H1 (cell line): ENCODE measurements at regions not wholly inside any gene's neighbourhood (a gene's known extent, or its start where the extent isn't known, plus 50 kb on each side); places are given as distances from the start of the nearest gene placed in this dataset.

ENCODE experiments used
- CTCF ChIA-PET: fragments of 300-600 bp; sonication (Branson Sonifier 250); formaldehyde crosslinking; loops from one replicate; lab custom pipeline; 2021; ENCODE audit not compliant: partially characterized antibody; lab: Charles Lee
- POLR2A ChIA-PET: fragments of 300-600 bp; sonication (Branson Sonifier 250); formaldehyde crosslinking; loops from one replicate; lab custom pipeline; 2021; ENCODE audit warnings: inconsistent platforms; ENCODE audit not compliant: partially characterized antibody; lab: Charles Lee
- DNase-seq, 2 experiments: peaks; one replicate each; pipeline versions ENCODE4 v3.0.0 to v3.0.0-alpha.2; 2010 to 2022; ENCODE audit warnings: low spot score in 2 of 2, low read depth in 1 of 2, mixed read lengths in 1 of 2
- FAIRE-seq: peaks from 2 replicates; lab custom pipeline; 2011; peaks lifted over from hg19 to GRCh38; lab: Jason Lieb, UNC
- H2AFZ ChIP-seq: 2 replicates; pipeline ENCODE4 v1.8.1; 2012; ENCODE audit warnings: low read length, inconsistent platforms
- H2AK5ac ChIP-seq: 2 replicates; pipeline ENCODE4 v1.6.1; 2013; ENCODE audit warnings: low read depth, low read length
- H2BK120ac ChIP-seq: replicated peaks from 2 replicates; pipeline ENCODE3; 2013; ENCODE audit warnings: low read depth, low read length, inconsistent platforms
- H2BK12ac ChIP-seq: 2 replicates; pipeline ENCODE4 v1.6.1; 2013; ENCODE audit warnings: low read depth, low read length
- H2BK15ac ChIP-seq: 2 replicates; pipeline ENCODE4 v1.6.1; 2013; ENCODE audit warnings: low read length
- H2BK20ac ChIP-seq: 2 replicates; pipeline ENCODE4 v1.6.1; 2013; ENCODE audit warnings: low read length
- H2BK5ac ChIP-seq: 2 replicates; pipeline ENCODE4 v1.6.1; 2013; ENCODE audit warnings: low read depth, low read length
- H3K14ac ChIP-seq: 2 replicates; pipeline ENCODE4 v1.6.1; 2013; ENCODE audit warnings: inconsistent platforms; ENCODE audit not compliant: insufficient read length
- H3K18ac ChIP-seq: 2 replicates; pipeline ENCODE4 v1.6.1; 2013; ENCODE audit warnings: low read length; ENCODE audit errors: extremely low read depth
- H3K23ac ChIP-seq: 2 replicates; pipeline ENCODE4 v1.6.1; 2013; ENCODE audit warnings: inconsistent platforms; ENCODE audit not compliant: insufficient read length
- H3K23me2 ChIP-seq: 2 replicates; pipeline ENCODE4 v1.6.1; 2013; ENCODE audit warnings: low read depth, low read length
- H3K27ac ChIP-seq: 2 replicates; pipeline ENCODE4 v1.6.1; 2011; ENCODE audit warnings: low read depth, low read length, inconsistent platforms
- H3K27me3 ChIP-seq, 4 experiments: replicated peaks in 1 of 4; 1 replicate in 1 of 4; 2 replicates in 3 of 4; pipeline versions ENCODE4 v1.6.1 to v1.8.1; 2011 to 2013; ENCODE audit warnings: low read length in 3 of 4, mild to moderate bottlenecking in 3 of 4, inconsistent platforms in 2 of 4, mixed read lengths in 2 of 4, moderate library complexity in 1 of 4; ENCODE audit not compliant: control insufficient read depth in 3 of 4, insufficient read depth in 3 of 4; ENCODE audit errors: extremely low read depth in 1 of 4
- H3K36me3 ChIP-seq, 4 experiments: 2 replicates each; pipeline versions ENCODE4 v1.6.1 to v1.8.1; 2011 to 2013; ENCODE audit warnings: mild to moderate bottlenecking in 4 of 4, low read length in 3 of 4, moderate library complexity in 2 of 4, control low read depth in 1 of 4, inconsistent platforms in 1 of 4; ENCODE audit not compliant: insufficient read depth in 4 of 4, control insufficient read depth in 2 of 4
- H3K4ac ChIP-seq: replicated peaks from 2 replicates; pipeline ENCODE3; 2013; ENCODE audit warnings: low read length, low read depth, mixed read lengths, inconsistent platforms; ENCODE audit not compliant: insufficient read length
- H3K4me1 ChIP-seq, 4 experiments: replicated peaks in 1 of 4; 1 replicate in 1 of 4; 2 replicates in 3 of 4; pipeline versions ENCODE4 v1.6.1 to v1.8.1; 2011 to 2013; ENCODE audit warnings: low read length in 3 of 4, inconsistent platforms in 2 of 4, mixed read lengths in 1 of 4; ENCODE audit not compliant: insufficient read depth in 4 of 4, control insufficient read depth in 3 of 4
- H3K4me2 ChIP-seq, 2 experiments: 2 replicates each; pipeline versions ENCODE4 v1.6.1 to v1.8.1; 2011 to 2013; ENCODE audit warnings: low read depth in 2 of 2, low read length in 2 of 2, control low read depth in 1 of 2, inconsistent platforms in 1 of 2, mild to moderate bottlenecking in 1 of 2; ENCODE audit not compliant: insufficient read depth in 1 of 2
- H3K4me3 ChIP-seq, 4 experiments: fragments of 200-600, 300-600 bp in 1 of 4; sonication (generic), shearing (Covaris generic), sonication (Bioruptor Twin) in 1 of 4; 2 replicates each; pipeline versions ENCODE4 v1.5.1 to v1.8.1; 2011 to 2016; ENCODE audit warnings: low read length in 4 of 4, low read depth in 3 of 4, control low read depth in 2 of 4, inconsistent platforms in 2 of 4, mild to moderate bottlenecking in 2 of 4, mixed read lengths in 1 of 4, moderate library complexity in 1 of 4; ENCODE audit not compliant: insufficient read depth in 2 of 4; ENCODE audit errors: extremely low read depth in 1 of 4
- H3K56ac ChIP-seq: replicated peaks from 2 replicates; pipeline ENCODE3; 2013; ENCODE audit warnings: low read depth, mild to moderate bottlenecking, mixed read lengths, low read length, inconsistent platforms; ENCODE audit not compliant: insufficient read length
- H3K79me1 ChIP-seq: 2 replicates; pipeline ENCODE4 v1.6.1; 2013; ENCODE audit warnings: low read depth, low read length, control low read depth
- H3K79me2 ChIP-seq, 2 experiments: 2 replicates each; pipeline versions ENCODE4 v1.6.1 to v1.8.1; 2012 to 2013; ENCODE audit warnings: low read length in 2 of 2, mild to moderate bottlenecking in 2 of 2, inconsistent platforms in 1 of 2; ENCODE audit not compliant: insufficient read depth in 2 of 2, control insufficient read depth in 1 of 2
- H3K9ac ChIP-seq, 4 experiments: replicated peaks in 1 of 4; 1 replicate in 1 of 4; 2 replicates in 3 of 4; pipeline versions ENCODE4 v1.6.1 to v1.8.1; 2011 to 2013; ENCODE audit warnings: low read depth in 3 of 4, low read length in 3 of 4, control low read depth in 2 of 4, mild to moderate bottlenecking in 2 of 4, moderate library complexity in 2 of 4, inconsistent platforms in 1 of 4; ENCODE audit errors: extremely low read depth in 1 of 4
- H3K9me3 ChIP-seq, 2 experiments: 2 replicates each; pipeline versions ENCODE4 v1.6.1 to v1.8.1; 2012 to 2013; ENCODE audit warnings: mild to moderate bottlenecking in 2 of 2, moderate library complexity in 2 of 2, control low read depth in 1 of 2, inconsistent platforms in 1 of 2, low read depth in 1 of 2, low read length in 1 of 2, mixed read lengths in 1 of 2; ENCODE audit not compliant: insufficient read depth in 2 of 2
- H4K20me1 ChIP-seq, 2 experiments: replicated peaks in 1 of 2; 2 replicates each; pipeline versions ENCODE3 to v1.8.1; 2011 to 2013; ENCODE audit warnings: inconsistent platforms in 2 of 2, low read length in 2 of 2, mild to moderate bottlenecking in 1 of 2; ENCODE audit not compliant: insufficient read depth in 2 of 2, control insufficient read depth in 1 of 2
- H4K5ac ChIP-seq: 2 replicates; pipeline ENCODE4 v1.6.1; 2013; ENCODE audit warnings: low read length, low read depth, mixed read lengths, inconsistent platforms; ENCODE audit not compliant: insufficient read length
- H4K8ac ChIP-seq: 2 replicates; pipeline ENCODE4 v1.8.0; 2013; ENCODE audit warnings: mild to moderate bottlenecking, moderate library complexity, low read length, inconsistent platforms; ENCODE audit not compliant: insufficient read depth; ENCODE audit errors: extremely low read depth
- H4K91ac ChIP-seq: replicated peaks from 2 replicates; pipeline ENCODE3; 2013; ENCODE audit warnings: low read length, mixed read lengths, inconsistent platforms; ENCODE audit not compliant: insufficient read length
- BCL11A ChIP-seq, 2 experiments: IDR thresholded peaks; one replicate each; pipeline ENCODE4 v1.6.1; 2011; ENCODE audit warnings: low read depth in 2 of 2, low read length in 2 of 2, mild to moderate bottlenecking in 2 of 2
- POLR2AphosphoS5 ChIP-seq: IDR thresholded peaks from 2 replicates; pipeline ENCODE4 v1.6.1; 2011; ENCODE audit warnings: low read depth, low read length
- SIN3A ChIP-seq, 2 experiments: IDR thresholded peaks in 1 of 2; conservative IDR thresholded peaks in 1 of 2; 2 replicates each; pipeline ENCODE4 v1.6.1; 2011 to 2012; ENCODE audit warnings: low read length in 2 of 2, improper control_type of control experiment in 1 of 2, low read depth in 1 of 2, mild to moderate bottlenecking in 1 of 2
- SP4 ChIP-seq: IDR thresholded peaks from 2 replicates; pipeline ENCODE4 v1.6.1; 2012; ENCODE audit warnings: low read length, inconsistent platforms
- WGBS, 2 experiments: shearing (Covaris generic) in 1 of 2; methylation state at CpG; one replicate each; pipeline versions ENCODE4 v1.1.6 to v1.1.7; 2013 to 2015; ENCODE audit warnings: low lambda C conversion rate in 2 of 2, mixed read lengths in 2 of 2, inconsistent platforms in 1 of 2, low coverage in 1 of 2, missing lambda C conversion rate in 1 of 2; ENCODE audit not compliant: insufficient replicate concordance in 2 of 2, insufficient coverage in 1 of 2, insufficient read length in 1 of 2; ENCODE audit errors: extremely low coverage in 1 of 2, missing lambda C conversion rate in 1 of 2; 5-methylcytosine and 5-hydroxymethylcytosine counted together

DNA sequence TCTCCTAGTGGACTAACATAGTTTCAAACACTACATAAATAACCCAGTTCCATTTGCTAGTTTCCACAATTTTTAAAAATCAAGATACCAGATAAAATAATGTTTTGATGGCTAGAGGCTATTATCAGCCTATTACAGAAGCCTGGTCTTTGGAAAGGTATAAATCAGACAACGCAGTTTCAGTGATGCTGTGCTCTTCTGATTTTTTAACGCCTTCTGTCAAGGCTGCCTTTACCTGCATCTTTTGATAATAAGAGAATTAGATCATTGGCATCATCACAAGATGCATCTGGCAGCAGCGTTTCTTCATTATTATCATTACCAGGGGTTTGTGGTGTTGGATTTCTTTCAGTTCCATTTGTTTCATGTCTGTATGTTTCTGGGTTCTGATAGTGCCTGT, 268.7 kb downstream of the MTX2 start:
- Histone ChIP-seq H2AK5ac (no peak overlapping the region), H4K8ac (no peak overlapping the region), H2BK5ac (no peak overlapping the region), H3K4ac (no peak overlapping the region), H3K56ac (no peak overlapping the region), H3K4me3 (no peak overlapping the region), H3K18ac (no peak overlapping the region), H2BK12ac (no peak overlapping the region), H4K20me1 (no peaks in the 10 kb centered on the region), H3K23ac (no peak overlapping the region), H4K5ac (no peak overlapping the region), H3K79me2 (no peaks in the 10 kb centered on the region), H3K9ac (no peak overlapping the region), H3K27ac (no peak overlapping the region), H4K91ac (no peak overlapping the region), H3K23me2 (no peaks in the 10 kb centered on the region), H3K27me3 (no peaks in the 10 kb centered on the region), H3K4me2 (no peak overlapping the region), H3K4me1 (peaks cover 0 to 2% (median 0%) of the 10 kb centered on the region in 4 experiments; a peak in 2 of 7 replicates), H3K14ac (no peak overlapping the region), H2AFZ (no peak overlapping the region), H2BK120ac (no peak overlapping the region), H3K79me1 (no peaks in the 10 kb centered on the region), H3K36me3 (no peaks in the 10 kb centered on the region), H2BK15ac (no peak overlapping the region), H3K9me3 (no peaks in the 10 kb centered on the region), H2BK20ac (no peak overlapping the region)
- POLR2A ChIA-PET = no interaction called here
- DNase-seq (no peak), FAIRE-seq (no peak)
- CTCF ChIA-PET = no interaction called here
- TF ChIP-seq POLR2AphosphoS5 = no peak
- TF ChIP-seq SIN3A (conservative IDR thresholded peaks at IDR 0.05 in 1 of 2, IDR thresholded peaks at IDR 0.05 in 1 of 2; ENCODE audit: low read depth in 1 of 2, low read length in 2 of 2) = no peak
- TF ChIP-seq BCL11A (IDR thresholded peaks at IDR 0.05; ENCODE audit: low read depth in 2 of 2, low read length in 2 of 2) = no peak
- no peak for TF ChIP-seq SP4
- WGBS, 2 experiments = 81% methylated on average over 3 of the region's 3 CpGs; no CpG with 5 or more reads in 1 of the 2 experiments
